Activated T-helper 17 cell treated with anti-CD3 and anti-CD28 coated beads, Interleukin-2, amount 50 U/mL, for 72 hours (primary cell): ENCODE measurements at regions not wholly inside any gene's neighbourhood (a gene's known extent, or its start where the extent isn't known, plus 50 kb on each side); places are given as distances from the start of the nearest gene placed in this dataset.

Source experiments
- ATAC-seq: fragments of 150-1000 bp; cut with Tn5 transposase; replicated peaks from 2 replicates; pipeline ENCODE4 v1.10.0; 2021; ENCODE audit warnings: mild to moderate bottlenecking, moderate library complexity
- H3K27ac Mint-ChIP-seq: one replicate; pipeline ENCODE4 v1.8.0; 2022; ENCODE audit warnings: mixed read lengths
- H3K27me3 Mint-ChIP-seq: one replicate; pipeline ENCODE4 v1.8.0; 2022; ENCODE audit warnings: mixed read lengths
- H3K36me3 Mint-ChIP-seq: one replicate; pipeline ENCODE4 v1.8.0; 2022; ENCODE audit warnings: low read depth, mild to moderate bottlenecking, mixed read lengths
- H3K4me1 Mint-ChIP-seq: one replicate; pipeline ENCODE4 v1.8.0; 2022; ENCODE audit warnings: mixed read lengths
- H3K4me3 Mint-ChIP-seq: one replicate; pipeline ENCODE4 v1.8.0; 2022; ENCODE audit warnings: mild to moderate bottlenecking, mixed read lengths
- H3K9me3 Mint-ChIP-seq: one replicate; pipeline ENCODE4 v1.8.0; 2022; ENCODE audit warnings: mixed read lengths

- Mint-ChIP-seq H3K27ac (no peak overlapping the region), H3K9me3 (no peaks in the 10 kb centered on the region), H3K27me3 (no peaks in the 10 kb centered on the region), H3K4me3 (no peak overlapping the region), H3K4me1 (no peaks in the 10 kb centered on the region), H3K36me3 (no peaks in the 10 kb centered on the region)
- ATAC-seq = no peak
Measured at GRCh38 chr14:97485201-97485600, 688.0 kb downstream of the VRK1 start.

GRCh38 chr14:97486601-97487120, 689.5 kb downstream of the VRK1 start:
- no peaks in the 10 kb centered on the region for H3K4me1 Mint-ChIP-seq
- no peaks in the 10 kb centered on the region for H3K36me3 Mint-ChIP-seq
- H3K27me3 Mint-ChIP-seq = no peaks in the 10 kb centered on the region
- no peak for ATAC-seq
- H3K9me3 Mint-ChIP-seq = no peaks in the 10 kb centered on the region
- H3K4me3 Mint-ChIP-seq = no peak overlapping the region
- H3K27ac Mint-ChIP-seq = peak overlapping the region; percentile 22

DNA sequence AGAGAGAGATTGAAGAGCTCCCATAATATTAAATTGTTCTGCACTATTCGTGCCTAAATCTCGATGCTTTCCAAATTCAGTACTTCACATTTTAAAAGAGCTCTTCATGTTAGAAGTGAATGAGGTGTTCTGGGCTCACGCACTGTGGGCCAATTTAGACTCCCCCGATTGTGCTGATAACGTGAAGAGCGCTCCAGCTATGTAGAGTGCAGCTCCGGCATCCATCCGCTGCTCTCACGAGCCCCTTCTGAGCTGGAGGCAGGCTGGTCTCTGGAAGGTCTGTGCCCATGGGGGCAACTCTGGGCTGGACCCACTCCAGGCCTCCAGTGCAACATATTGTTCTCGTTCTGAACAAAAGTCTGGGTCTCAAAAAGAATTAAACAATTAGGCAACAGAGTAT, 692.6 kb downstream of the VRK1 start:
- Mint-ChIP-seq H3K9me3 (peaks cover 8% of the 10 kb centered on the region), H3K27me3 (no peaks in the 10 kb centered on the region), H3K27ac (no peak overlapping the region), H3K36me3 (no peaks in the 10 kb centered on the region), H3K4me1 (no peaks in the 10 kb centered on the region), H3K4me3 (no peak overlapping the region)
- ATAC-seq = no peak

GRCh38 chr14:97490521-97491070, 693.4 kb downstream of the VRK1 start:
- Mint-ChIP-seq H3K36me3 (no peaks in the 10 kb centered on the region), H3K27me3 (no peaks in the 10 kb centered on the region), H3K4me3 (no peak overlapping the region), H3K27ac (no peak overlapping the region), H3K9me3 (peaks cover 8% of the 10 kb centered on the region), H3K4me1 (no peaks in the 10 kb centered on the region)
- no peak for ATAC-seq

GRCh38 chr14:97491697-97492096, 694.5 kb downstream of the VRK1 start:
- Mint-ChIP-seq H3K27ac (no peak overlapping the region), H3K36me3 (no peaks in the 10 kb centered on the region)
- no peak for ATAC-seq

DNA sequence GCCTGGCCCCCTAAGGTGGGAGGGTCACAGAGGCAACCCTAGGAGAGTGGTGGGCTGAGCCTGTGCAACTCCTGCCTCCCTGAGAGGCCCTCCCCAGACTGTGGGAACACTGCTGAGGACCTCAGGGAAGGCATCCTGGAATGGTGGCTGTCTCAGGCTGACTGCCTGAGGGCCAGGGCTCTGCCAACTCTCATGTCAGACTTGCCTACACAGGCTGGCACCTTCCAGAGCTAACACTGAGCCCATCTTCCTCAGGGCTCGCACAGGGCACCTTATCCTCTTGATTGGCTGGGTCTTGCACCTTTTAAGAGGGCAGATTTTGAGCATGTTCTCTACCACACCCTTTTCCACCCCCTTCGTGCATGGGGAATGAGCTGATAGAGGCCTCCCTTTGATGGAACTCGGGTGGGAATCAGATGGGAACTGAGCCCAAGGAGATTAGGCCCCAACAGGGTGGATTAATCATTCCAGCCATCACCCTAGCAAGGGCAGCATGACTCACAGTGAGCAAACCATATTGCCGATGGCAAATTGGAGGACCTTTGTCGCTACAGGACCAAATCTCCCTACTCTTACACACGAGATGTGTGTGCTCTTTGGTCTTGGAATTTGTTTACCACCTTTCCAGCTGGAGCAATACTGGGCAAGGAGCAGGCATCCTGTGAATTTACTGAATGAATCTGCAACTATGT, 702.8 kb downstream of the VRK1 start:
- no peaks in the 10 kb centered on the region for H3K4me1 Mint-ChIP-seq
- no peaks in the 10 kb centered on the region for H3K27me3 Mint-ChIP-seq
- H3K36me3 Mint-ChIP-seq = no peaks in the 10 kb centered on the region
- ATAC-seq = no peak
- no peak overlapping the region for H3K27ac Mint-ChIP-seq
- no peak overlapping the region for H3K4me3 Mint-ChIP-seq
- H3K9me3 Mint-ChIP-seq = no peaks in the 10 kb centered on the region

More at GRCh38 chr14:97491697-97492096, 694.5 kb downstream of the VRK1 start:
- Mint-ChIP-seq H3K27me3 (no peaks in the 10 kb centered on the region), H3K9me3 (peaks cover 8% of the 10 kb centered on the region), H3K4me3 (no peak overlapping the region), H3K4me1 (no peaks in the 10 kb centered on the region)

DNA sequence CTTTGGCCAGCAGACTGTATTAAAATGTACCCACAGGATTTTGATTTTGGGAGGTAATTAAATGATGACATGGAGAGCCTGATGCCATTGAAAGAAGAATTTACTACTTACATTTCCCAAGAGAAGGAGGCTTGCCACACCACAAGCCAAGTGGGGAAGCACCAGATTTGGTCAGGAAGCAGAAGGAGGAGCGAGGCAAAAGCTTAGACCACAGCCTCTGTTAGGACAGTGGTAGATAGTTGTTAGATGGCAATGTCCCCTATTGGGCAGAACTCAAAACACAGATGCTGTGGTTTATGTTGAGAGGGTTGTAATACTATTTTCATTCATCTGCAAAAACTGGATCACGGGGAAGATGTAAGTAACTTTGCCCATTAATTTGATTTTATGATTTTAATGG, 709.4 kb downstream of the VRK1 start:
- Mint-ChIP-seq H3K4me1 (no peaks in the 10 kb centered on the region), H3K27ac (no peak overlapping the region), H3K9me3 (no peaks in the 10 kb centered on the region), H3K36me3 (no peaks in the 10 kb centered on the region), H3K27me3 (no peaks in the 10 kb centered on the region), H3K4me3 (no peak overlapping the region)
- no peak for ATAC-seq

- no peak for ATAC-seq
- Mint-ChIP-seq H3K4me3 (no peak overlapping the region), H3K36me3 (no peaks in the 10 kb centered on the region), H3K27me3 (no peaks in the 10 kb centered on the region), H3K4me1 (no peaks in the 10 kb centered on the region), H3K9me3 (no peaks in the 10 kb centered on the region), H3K27ac (no peak overlapping the region)
Measured at GRCh38 chr14:97513891-97514290, 716.7 kb downstream of the VRK1 start.

GRCh38 chr14:97517566-97518234, 720.5 kb downstream of the VRK1 start:
- ATAC-seq = no peak
- no peak overlapping the region for H3K4me3 Mint-ChIP-seq
- no peaks in the 10 kb centered on the region for H3K36me3 Mint-ChIP-seq
- no peaks in the 10 kb centered on the region for H3K27me3 Mint-ChIP-seq
- peaks cover 3% of the 10 kb centered on the region for H3K4me1 Mint-ChIP-seq
- no peak overlapping the region for H3K27ac Mint-ChIP-seq
- peaks cover 10% of the 10 kb centered on the region for H3K9me3 Mint-ChIP-seq

DNA sequence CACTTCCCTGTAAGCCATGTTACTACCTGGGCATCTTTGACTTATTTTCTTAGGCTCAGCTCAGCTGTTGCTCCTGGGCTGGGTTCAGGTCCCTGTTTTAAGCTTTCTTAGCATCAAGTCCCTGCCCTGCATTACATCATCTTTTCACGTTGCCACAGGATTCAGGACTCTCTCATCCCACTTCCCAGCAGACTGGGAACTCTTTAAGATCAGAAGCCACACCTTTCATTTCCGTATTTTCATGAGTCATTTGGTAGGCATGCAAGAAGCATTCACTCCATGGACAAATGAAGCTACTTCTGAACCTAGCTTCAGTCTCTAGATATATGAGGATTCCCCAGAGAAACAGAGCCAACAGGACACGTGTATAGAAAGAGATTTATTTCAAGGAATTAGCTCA, 726.8 kb downstream of the VRK1 start:
- ATAC-seq = no peak
- Mint-ChIP-seq H3K4me3 (no peak overlapping the region), H3K36me3 (no peaks in the 10 kb centered on the region), H3K27me3 (no peaks in the 10 kb centered on the region), H3K9me3 (peaks cover 12% of the 10 kb centered on the region), H3K27ac (no peak overlapping the region), H3K4me1 (peaks cover 12% of the 10 kb centered on the region)

- Mint-ChIP-seq H3K4me3 (no peak overlapping the region), H3K27me3 (no peaks in the 10 kb centered on the region), H3K9me3 (peaks cover 12% of the 10 kb centered on the region), H3K4me1 (peaks cover 12% of the 10 kb centered on the region), H3K27ac (no peak overlapping the region), H3K36me3 (no peaks in the 10 kb centered on the region)
- ATAC-seq = no peak
Measured at GRCh38 chr14:97524589-97525319, 727.6 kb downstream of the VRK1 start.

DNA sequence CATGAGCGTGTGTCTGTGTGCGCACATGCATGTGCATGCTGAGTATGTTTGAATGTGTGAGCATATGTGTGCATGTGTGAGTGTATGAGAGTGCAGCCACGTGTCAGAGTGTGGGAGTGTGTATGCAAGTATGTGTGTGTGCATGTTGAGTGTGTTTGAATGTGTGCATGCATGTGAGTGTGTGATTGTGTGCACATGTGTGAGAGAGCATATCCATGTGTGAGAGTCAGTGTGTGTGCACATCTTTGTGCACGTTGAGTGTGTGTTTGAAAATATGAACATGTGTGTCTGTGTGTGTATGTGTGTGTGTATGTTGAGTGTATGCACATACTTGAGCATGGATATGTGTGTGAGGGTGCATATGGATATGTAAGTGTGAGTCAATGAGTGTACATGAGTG, 730.8 kb downstream of the VRK1 start:
- Mint-ChIP-seq H3K27me3 (no peaks in the 10 kb centered on the region), H3K4me1 (peaks cover 7% of the 10 kb centered on the region), H3K4me3 (no peak overlapping the region), H3K9me3 (no peaks in the 10 kb centered on the region), H3K27ac (no peak overlapping the region), H3K36me3 (no peaks in the 10 kb centered on the region)
- ATAC-seq = no peak

GRCh38 chr14:97532052-97532451, 734.9 kb downstream of the VRK1 start:
- no peaks in the 10 kb centered on the region for H3K4me1 Mint-ChIP-seq
- H3K9me3 Mint-ChIP-seq = no peaks in the 10 kb centered on the region
- no peak for ATAC-seq
- no peaks in the 10 kb centered on the region for H3K36me3 Mint-ChIP-seq
- no peaks in the 10 kb centered on the region for H3K27me3 Mint-ChIP-seq
- no peak overlapping the region for H3K4me3 Mint-ChIP-seq
- no peak overlapping the region for H3K27ac Mint-ChIP-seq

DNA sequence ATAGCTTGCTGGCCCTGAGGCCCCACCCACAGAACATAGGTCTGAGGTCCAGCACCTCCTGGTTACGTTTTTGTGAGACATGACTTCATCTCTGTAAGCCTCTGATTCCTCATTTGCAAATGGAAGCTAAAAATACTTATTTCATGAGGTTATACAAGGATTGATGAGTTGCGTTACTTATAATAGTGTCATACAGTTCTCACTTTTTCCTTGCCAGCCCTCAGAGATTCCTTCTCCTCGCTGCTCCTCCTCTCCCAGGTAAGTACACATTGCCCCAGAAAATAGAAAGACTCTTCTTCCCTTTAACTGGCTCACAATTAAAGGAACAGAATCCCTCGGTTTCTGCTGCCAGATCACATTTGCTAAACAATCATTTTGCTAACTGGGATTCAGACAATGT, 739.2 kb downstream of the VRK1 start:
- Mint-ChIP-seq H3K27me3 (no peaks in the 10 kb centered on the region), H3K4me3 (no peak overlapping the region), H3K27ac (no peak overlapping the region), H3K4me1 (peaks cover 8% of the 10 kb centered on the region), H3K9me3 (peaks cover 5% of the 10 kb centered on the region), H3K36me3 (no peaks in the 10 kb centered on the region)
- no peak for ATAC-seq
